ENCODE measurements at regions not wholly inside any gene's neighbourhood (a gene's known extent, or its start where the extent isn't known, plus 50 kb on each side); places are given as distances from the start of the nearest gene placed in this dataset.

GRCh38 chr1:227424159-227424680 is 105.9 kb upstream of the CDC42BPA start:
- CTCF ChIA-PET, result no interaction called here
- Histone ChIP-seq H3K9ac (replicated peaks; ENCODE audit: extremely low read depth, insufficient read depth, low read length) (no peak overlapping the region), H3K4me2 (ENCODE audit: insufficient read depth, low read length) (no peak overlapping the region), H2AFZ (ENCODE audit: low read depth, low read length) (peak overlapping the region; percentile 33), H3K4me3 (replicated peaks in 1 of 3; ENCODE audit: insufficient read depth in 1 of 3, low read depth in 1 of 3, low read length in 3 of 3) (no peak overlapping the region), H3K79me2 (ENCODE audit: control insufficient read depth, insufficient read depth, low read length) (no peaks in the 10 kb centered on the region), H3K27ac (ENCODE audit: insufficient read depth, low read depth, low read length) (no peak overlapping the region), H4K20me1 (replicated peaks; ENCODE audit: control insufficient read depth, extremely low read depth, insufficient read depth, low read length) (no peaks in the 10 kb centered on the region), H3K9me3 (replicated peaks; ENCODE audit: control insufficient read depth, insufficient read depth, low read length) (no peaks in the 10 kb centered on the region), H3K4me1 (ENCODE audit: control insufficient read depth, extremely low read depth, insufficient read depth, low read length) (peaks cover 23% of the 10 kb centered on the region), H3K36me3 (ENCODE audit: control insufficient read depth in 2 of 2, extremely low read depth in 1 of 2, insufficient read depth in 2 of 2, low read length in 2 of 2) (no peaks in the 10 kb centered on the region), H3K27me3 (ENCODE audit: control insufficient read depth in 2 of 2, insufficient read depth in 2 of 2, low read length in 2 of 2) (no peaks in the 10 kb centered on the region), H3K9me1 (replicated peaks; ENCODE audit: control insufficient read depth, extremely low read depth, insufficient read depth, low read length) (no peaks in the 10 kb centered on the region)
- BruUV-seq (replicated peaks), result no TSS peak
- TF ChIP-seq JUN (IDR thresholded peaks at IDR 0.05; ENCODE audit: borderline replicate concordance, insufficient read depth, insufficient read length, low read depth), result no peak
- TF ChIP-seq POLR2A (IDR thresholded peaks at IDR 0.05; ENCODE audit: low read depth, low read length), result no peak
- no peak for TF ChIP-seq POLR2AphosphoS5 (IDR thresholded peaks at IDR 0.05; ENCODE audit: insufficient read depth, low read depth, low read length)
- no peak for TF ChIP-seq MYC (IDR thresholded peaks at IDR 0.05; ENCODE audit: low read depth, low read length)
- no peak for TF ChIP-seq FOS (IDR thresholded peaks at IDR 0.05; ENCODE audit: borderline replicate concordance, insufficient read depth, low read length)
- no peak for TF ChIP-seq GATA2 (IDR thresholded peaks at IDR 0.05; ENCODE audit: insufficient read depth, insufficient read length, low read depth, low read length)
- no peak for TF ChIP-seq EZH2 (IDR thresholded peaks at IDR 0.05; ENCODE audit: borderline replicate concordance, low read depth, low read length, severe bottlenecking)
- TF ChIP-seq MAX (IDR thresholded peaks at IDR 0.05; ENCODE audit: insufficient read depth, insufficient read length), result no peak
- TF ChIP-seq CTCF (IDR thresholded peaks at IDR 0.05; ENCODE audit: extremely low read depth in 1 of 2, insufficient read depth in 1 of 2, low read depth in 1 of 2, low read length in 2 of 2), result no peak
- intact Hi-C loops (cut with micrococcal nuclease), result no loop called here
- POLR2A ChIA-PET, result no interaction called here
- dilution Hi-C loops (cut with MboI; ENCODE audit: extremely low pct_ligation_motif_present, low sequenced_read_pairs), result no loop called here
- DNase-seq (ENCODE audit: low read depth, low spot score), result peak; percentile 19
- FAIRE-seq, result peak; percentile 18

Measured in endothelial cell of umbilical vein (primary cell).